ENCODE measurements at regions not wholly inside any gene's neighbourhood (a gene's known extent, or its start where the extent isn't known, plus 50 kb on each side); places are given as distances from the start of the nearest gene placed in this dataset.

- no peak for FAIRE-seq
- Histone ChIP-seq H3K36me3 (ENCODE audit: control insufficient read depth in 2 of 2, extremely low read depth in 1 of 2, insufficient read depth in 2 of 2, low read length in 2 of 2) (no peaks in the 10 kb centered on the region), H3K4me1 (ENCODE audit: control insufficient read depth, extremely low read depth, insufficient read depth, low read length) (no peaks in the 10 kb centered on the region), H2AFZ (ENCODE audit: low read depth, low read length) (no peak overlapping the region), H3K79me2 (ENCODE audit: control insufficient read depth, insufficient read depth, low read length) (no peaks in the 10 kb centered on the region), H3K9ac (replicated peaks; ENCODE audit: extremely low read depth, insufficient read depth, low read length) (no peak overlapping the region), H3K9me1 (replicated peaks; ENCODE audit: control insufficient read depth, extremely low read depth, insufficient read depth, low read length) (no peaks in the 10 kb centered on the region), H3K27ac (ENCODE audit: insufficient read depth, low read depth, low read length) (no peak overlapping the region), H3K4me3 (replicated peaks in 1 of 3; ENCODE audit: insufficient read depth in 1 of 3, low read depth in 1 of 3, low read length in 3 of 3) (no peak overlapping the region), H3K4me2 (ENCODE audit: insufficient read depth, low read length) (no peak overlapping the region), H4K20me1 (replicated peaks; ENCODE audit: control insufficient read depth, extremely low read depth, insufficient read depth, low read length) (no peaks in the 10 kb centered on the region), H3K9me3 (replicated peaks; ENCODE audit: control insufficient read depth, insufficient read depth, low read length) (no peaks in the 10 kb centered on the region), H3K27me3 (ENCODE audit: control insufficient read depth in 2 of 2, insufficient read depth in 2 of 2, low read length in 2 of 2) (no peaks in the 10 kb centered on the region)
- no TSS peak for BruUV-seq (replicated peaks)
- ChIA-PET POLR2A (no interaction called here), CTCF (interaction anchor here (1.2 kb wide), 1 partner anchor 10 kb away, joined by 4 read pairs; no protein-coding TSS in a partner anchor)
- DNase-seq (ENCODE audit: low read depth, low spot score), result no peak
- dilution Hi-C loops (cut with MboI; ENCODE audit: extremely low pct_ligation_motif_present, low sequenced_read_pairs) (no loop called here), intact Hi-C loops (cut with micrococcal nuclease) (no loop called here)
- TF ChIP-seq, protein P1, sequence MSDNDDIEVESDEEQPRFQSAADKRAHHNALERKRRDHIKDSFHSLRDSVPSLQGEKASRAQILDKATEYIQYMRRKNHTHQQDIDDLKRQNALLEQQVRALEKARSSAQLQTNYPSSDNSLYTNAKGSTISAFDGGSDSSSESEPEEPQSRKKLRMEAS (IDR thresholded peaks at IDR 0.05; ENCODE audit: insufficient read depth, insufficient read length), result no peak
- TF ChIP-seq EZH2 (IDR thresholded peaks at IDR 0.05; ENCODE audit: borderline replicate concordance, low read depth, low read length, severe bottlenecking) (no peak), POLR2AphosphoS5 (IDR thresholded peaks at IDR 0.05; ENCODE audit: insufficient read depth, low read depth, low read length) (no peak), MYC (IDR thresholded peaks at IDR 0.05; ENCODE audit: low read depth, low read length) (no peak), JUN (IDR thresholded peaks at IDR 0.05; ENCODE audit: borderline replicate concordance, insufficient read depth, insufficient read length, low read depth) (no peak), FOS (IDR thresholded peaks at IDR 0.05; ENCODE audit: borderline replicate concordance, insufficient read depth, low read length) (no peak), GATA2 (IDR thresholded peaks at IDR 0.05; ENCODE audit: insufficient read depth, insufficient read length, low read depth, low read length) (no peak), CTCF (IDR thresholded peaks at IDR 0.05; ENCODE audit: extremely low read depth in 1 of 2, insufficient read depth in 1 of 2, low read depth in 1 of 2, low read length in 2 of 2) (no peak), POLR2A (IDR thresholded peaks at IDR 0.05; ENCODE audit: low read depth, low read length) (no peak)
Observed at GRCh38 chr10:29843143-29843542, 208.4 kb upstream of the SVIL start.

Data from endothelial cell of umbilical vein (primary cell).